ENCODE measurements at regions not wholly inside any gene's neighbourhood (a gene's known extent, or its start where the extent isn't known, plus 50 kb on each side); places are given as distances from the start of the nearest gene placed in this dataset.

DNA sequence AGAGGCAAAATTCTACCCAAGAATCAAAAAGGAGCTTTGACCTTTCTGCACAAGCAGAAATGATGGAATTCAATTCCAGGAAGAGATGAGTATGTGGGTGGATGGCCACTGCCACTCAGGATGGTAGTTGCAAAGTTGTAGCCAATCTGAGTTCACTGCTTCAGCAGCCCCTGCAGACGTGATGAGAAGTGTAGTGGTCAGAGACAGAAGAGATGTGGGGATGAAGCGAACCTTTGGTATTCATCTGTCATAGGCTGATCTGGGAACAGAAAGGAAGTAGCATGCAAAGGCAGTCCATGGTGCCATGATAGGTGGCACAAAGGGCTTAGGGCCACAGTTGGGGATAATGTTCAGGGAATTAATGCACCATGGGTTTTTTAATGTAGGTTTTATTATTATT is 81.1 kb upstream of the PGBD5 start (continued):
- TF ChIP-seq MAX (IDR thresholded peaks at IDR 0.05), result no peak
- TF ChIP-seq, protein P1, sequence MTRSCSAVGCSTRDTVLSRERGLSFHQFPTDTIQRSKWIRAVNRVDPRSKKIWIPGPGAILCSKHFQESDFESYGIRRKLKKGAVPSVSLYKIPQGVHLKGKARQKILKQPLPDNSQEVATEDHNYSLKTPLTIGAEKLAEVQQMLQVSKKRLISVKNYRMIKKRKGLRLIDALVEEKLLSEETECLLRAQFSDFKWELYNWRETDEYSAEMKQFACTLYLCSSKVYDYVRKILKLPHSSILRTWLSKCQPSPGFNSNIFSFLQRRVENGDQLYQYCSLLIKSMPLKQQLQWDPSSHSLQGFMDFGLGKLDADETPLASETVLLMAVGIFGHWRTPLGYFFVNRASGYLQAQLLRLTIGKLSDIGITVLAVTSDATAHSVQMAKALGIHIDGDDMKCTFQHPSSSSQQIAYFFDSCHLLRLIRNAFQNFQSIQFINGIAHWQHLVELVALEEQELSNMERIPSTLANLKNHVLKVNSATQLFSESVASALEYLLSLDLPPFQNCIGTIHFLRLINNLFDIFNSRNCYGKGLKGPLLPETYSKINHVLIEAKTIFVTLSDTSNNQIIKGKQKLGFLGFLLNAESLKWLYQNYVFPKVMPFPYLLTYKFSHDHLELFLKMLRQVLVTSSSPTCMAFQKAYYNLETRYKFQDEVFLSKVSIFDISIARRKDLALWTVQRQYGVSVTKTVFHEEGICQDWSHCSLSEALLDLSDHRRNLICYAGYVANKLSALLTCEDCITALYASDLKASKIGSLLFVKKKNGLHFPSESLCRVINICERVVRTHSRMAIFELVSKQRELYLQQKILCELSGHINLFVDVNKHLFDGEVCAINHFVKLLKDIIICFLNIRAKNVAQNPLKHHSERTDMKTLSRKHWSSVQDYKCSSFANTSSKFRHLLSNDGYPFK (CRISPR knock-in tag; IDR thresholded peaks at IDR 0.05; ENCODE audit: borderline replicate concordance), result no peak

GRCh38 chr1:230506451-230506850 is 80.3 kb upstream of the PGBD5 start:
- H3K4me2 ChIP-seq (ENCODE audit: low read depth, low read length), result no peak overlapping the region
- ATAC-seq (no peak), DNase-seq (ENCODE audit: low spot score) (no peak), FAIRE-seq (no peak)
- no peak for TF ChIP-seq ZNF138 (CRISPR knock-in tag; IDR thresholded peaks at IDR 0.05; ENCODE audit: low read depth)
- TF ChIP-seq ZZZ3 (CRISPR knock-in tag; IDR thresholded peaks at IDR 0.05; ENCODE audit: borderline replicate concordance), result no peak
- TF ChIP-seq NFYC (CRISPR knock-in tag; IDR thresholded peaks at IDR 0.05), result no peak
- TF ChIP-seq ZKSCAN5 (CRISPR knock-in tag; IDR thresholded peaks at IDR 0.05), result no peak
- TF ChIP-seq DR1 (CRISPR knock-in tag; IDR thresholded peaks at IDR 0.05), result no peak
- no peak for TF ChIP-seq ZNF414 (CRISPR knock-in tag; IDR thresholded peaks at IDR 0.05)
- no peaks in the 10 kb centered on the region for H3K79me2 ChIP-seq (ENCODE audit: insufficient read depth, low read length)
- H3K27ac ChIP-seq (ENCODE audit: extremely low read length, insufficient read depth, low read length), result no peak overlapping the region
- H2AFZ ChIP-seq (ENCODE audit: low read length), result no peak overlapping the region
- H4K20me1 ChIP-seq (ENCODE audit: insufficient read depth, low read length), result no peaks in the 10 kb centered on the region
- CTCF ChIA-PET (ENCODE audit: low intra/inter-chr PET ratio, low total read pairs), result no interaction called here
- intact Hi-C loops (cut with micrococcal nuclease; ENCODE audit: unreplicated experiment), result no loop called here
- no peaks in the 10 kb centered on the region for H3K4me1 ChIP-seq (ENCODE audit: insufficient read depth, low read length)
- no TSS peak for BruUV-seq (replicated peaks)
- 2% methylated on average over 3 of the region's 3 CpGs for WGBS (ENCODE audit: low lambda C conversion rate)
- no peaks in the 10 kb centered on the region; a peak in 1 of 5 replicates for H3K27me3 ChIP-seq (ENCODE audit: control insufficient read depth in 1 of 2, insufficient read depth in 2 of 2, low read length in 2 of 2)
- no peak overlapping the region for H3K9ac ChIP-seq (ENCODE audit: insufficient read depth, low read depth, low read length)
- no peak overlapping the region for H3K4me3 ChIP-seq (replicated peaks in 1 of 3; ENCODE audit: insufficient read depth in 1 of 3, low read depth in 2 of 3, low read length in 3 of 3)
- no peaks in the 10 kb centered on the region for H3K36me3 ChIP-seq (replicated peaks in 1 of 2; ENCODE audit: control insufficient read depth in 1 of 2, insufficient read depth in 2 of 2, low read length in 2 of 2)
- POLR2A ChIA-PET, result no interaction called here
- no peaks in the 10 kb centered on the region; the same call in 1 of the 2 replicates for H3K9me3 ChIP-seq (ENCODE audit: low read length)
- in situ Hi-C loops (cut with HindIII; ENCODE audit: extremely low pct_ligation_motif_present, low pct_unique_long_range_greater_than_20kb), result no loop called here

All from HepG2 (cell line).